H1 (cell line): ENCODE measurements at regions not wholly inside any gene's neighbourhood (a gene's known extent, or its start where the extent isn't known, plus 50 kb on each side); places are given as distances from the start of the nearest gene placed in this dataset.

ENCODE experiments used
- POLR2A ChIP-seq, 2 experiments: IDR thresholded peaks; 1 replicate in 1 of 2; 2 replicates in 1 of 2; pipeline ENCODE4 v1.6.1; 2011; ENCODE audit warnings: low read depth in 2 of 2, low read length in 2 of 2, mild to moderate bottlenecking in 2 of 2; ENCODE audit errors: control extremely low read depth in 1 of 2
- SP1 ChIP-seq: IDR thresholded peaks from 2 replicates; pipeline ENCODE4 v1.6.1; 2011; ENCODE audit warnings: low read depth, low read length
- TF ChIP-seq, protein P1 (sequence below), 3 experiments: IDR thresholded peaks; 1 replicate in 2 of 3; 2 replicates in 1 of 3; pipeline versions ENCODE4 v1.5.1 to v1.6.1; 2011; ENCODE audit warnings: low read length in 3 of 3, mild to moderate bottlenecking in 3 of 3, inconsistent platforms in 2 of 3, low read depth in 1 of 3, moderate library complexity in 1 of 3; ENCODE audit not compliant: insufficient read depth in 1 of 3; ENCODE audit errors: control extremely low read depth in 1 of 3

- TF ChIP-seq POLR2A (IDR thresholded peaks at IDR 0.05; ENCODE audit: control extremely low read depth in 1 of 2, low read depth in 2 of 2, low read length in 2 of 2) (no peak), SP1 (no peak)
- TF ChIP-seq, protein P1, sequence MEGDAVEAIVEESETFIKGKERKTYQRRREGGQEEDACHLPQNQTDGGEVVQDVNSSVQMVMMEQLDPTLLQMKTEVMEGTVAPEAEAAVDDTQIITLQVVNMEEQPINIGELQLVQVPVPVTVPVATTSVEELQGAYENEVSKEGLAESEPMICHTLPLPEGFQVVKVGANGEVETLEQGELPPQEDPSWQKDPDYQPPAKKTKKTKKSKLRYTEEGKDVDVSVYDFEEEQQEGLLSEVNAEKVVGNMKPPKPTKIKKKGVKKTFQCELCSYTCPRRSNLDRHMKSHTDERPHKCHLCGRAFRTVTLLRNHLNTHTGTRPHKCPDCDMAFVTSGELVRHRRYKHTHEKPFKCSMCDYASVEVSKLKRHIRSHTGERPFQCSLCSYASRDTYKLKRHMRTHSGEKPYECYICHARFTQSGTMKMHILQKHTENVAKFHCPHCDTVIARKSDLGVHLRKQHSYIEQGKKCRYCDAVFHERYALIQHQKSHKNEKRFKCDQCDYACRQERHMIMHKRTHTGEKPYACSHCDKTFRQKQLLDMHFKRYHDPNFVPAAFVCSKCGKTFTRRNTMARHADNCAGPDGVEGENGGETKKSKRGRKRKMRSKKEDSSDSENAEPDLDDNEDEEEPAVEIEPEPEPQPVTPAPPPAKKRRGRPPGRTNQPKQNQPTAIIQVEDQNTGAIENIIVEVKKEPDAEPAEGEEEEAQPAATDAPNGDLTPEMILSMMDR (IDR thresholded peaks at IDR 0.05; ENCODE audit: control extremely low read depth in 1 of 3, insufficient read depth in 1 of 3, low read depth in 1 of 3, low read length in 3 of 3): no peak
Observed at GRCh38 chr7:142604671-142605070, 144.6 kb upstream of the PRSS1 start.
